Ishikawa (cell line): ENCODE measurements at regions not wholly inside any gene's neighbourhood (a gene's known extent, or its start where the extent isn't known, plus 50 kb on each side); places are given as distances from the start of the nearest gene placed in this dataset.

Experiments used
- CEBPB ChIP-seq: IDR thresholded peaks from 2 replicates; pipeline ENCODE4 v1.6.1; 2012
- EP300 ChIP-seq: IDR thresholded peaks from 2 replicates; pipeline ENCODE4 v1.6.1; 2012; ENCODE audit warnings: borderline replicate concordance

DNA sequence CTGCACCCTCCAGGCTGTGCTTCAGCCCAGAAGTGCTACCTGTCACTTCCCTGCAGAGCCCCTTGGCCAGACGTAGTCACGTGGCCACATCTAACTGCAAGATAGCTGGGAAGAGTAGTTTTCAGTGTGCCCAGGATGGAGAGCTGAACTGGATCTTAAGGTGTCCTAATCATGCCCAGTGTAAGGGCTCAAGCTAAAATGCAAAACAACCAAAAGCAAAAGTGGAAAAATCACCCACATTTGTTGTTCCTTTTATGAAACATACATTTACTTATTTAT is 59.4 kb upstream of the ROR1 start:
- TF ChIP-seq EP300 = no peak
- no peak for TF ChIP-seq CEBPB
